ENCODE measurements at regions not wholly inside any gene's neighbourhood (a gene's known extent, or its start where the extent isn't known, plus 50 kb on each side); places are given as distances from the start of the nearest gene placed in this dataset.

DNA sequence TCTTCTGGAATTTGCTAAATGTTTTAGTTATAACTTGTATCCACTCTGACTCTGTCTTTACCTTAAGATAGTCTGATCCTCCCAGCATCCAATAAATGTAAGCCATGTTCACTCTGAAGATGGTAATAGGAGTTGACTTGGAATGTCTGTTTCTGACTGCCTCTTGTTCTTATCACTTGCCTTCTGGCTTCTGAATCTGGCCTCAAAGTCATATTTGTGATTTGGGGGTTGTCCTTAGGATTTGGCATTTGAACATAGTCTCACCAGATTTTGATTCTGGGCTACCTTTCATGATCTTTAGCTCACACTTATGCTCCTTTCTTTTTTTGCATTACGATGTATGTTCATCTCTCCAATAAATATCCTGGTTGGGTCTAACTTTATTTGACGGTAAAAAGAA lies 247.0 kb downstream of the SH2D4B start:
- H3K79me1 ChIP-seq (ENCODE audit: low read depth, low read length), result no peaks in the 10 kb centered on the region
- TF ChIP-seq NRF1 (IDR thresholded peaks at IDR 0.05; ENCODE audit: low read depth, low read length) (no peak), SRF (IDR thresholded peaks at IDR 0.05; ENCODE audit: low read depth, low read length) (no peak), MAFK (IDR thresholded peaks at IDR 0.05; ENCODE audit: low read depth, low read length) (no peak), EGR1 (IDR thresholded peaks at IDR 0.05; ENCODE audit: borderline replicate concordance, low read depth, low read length) (no peak), KDM1A (IDR thresholded peaks at IDR 0.05; ENCODE audit: borderline replicate concordance, low read length) (no peak), RBBP5 (IDR thresholded peaks at IDR 0.05; ENCODE audit: borderline replicate concordance, low read depth, low read length) (no peak), TCF12 (IDR thresholded peaks at IDR 0.05; ENCODE audit: low read depth, low read length) (no peak), SP4 (IDR thresholded peaks at IDR 0.05; ENCODE audit: low read length) (no peak), CBX5 (IDR thresholded peaks at IDR 0.05; ENCODE audit: low read depth, low read length) (no peak)
- TF ChIP-seq, protein P1, sequence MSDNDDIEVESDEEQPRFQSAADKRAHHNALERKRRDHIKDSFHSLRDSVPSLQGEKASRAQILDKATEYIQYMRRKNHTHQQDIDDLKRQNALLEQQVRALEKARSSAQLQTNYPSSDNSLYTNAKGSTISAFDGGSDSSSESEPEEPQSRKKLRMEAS (IDR thresholded peaks at IDR 0.05), result no peak
- TF ChIP-seq, protein P2, sequence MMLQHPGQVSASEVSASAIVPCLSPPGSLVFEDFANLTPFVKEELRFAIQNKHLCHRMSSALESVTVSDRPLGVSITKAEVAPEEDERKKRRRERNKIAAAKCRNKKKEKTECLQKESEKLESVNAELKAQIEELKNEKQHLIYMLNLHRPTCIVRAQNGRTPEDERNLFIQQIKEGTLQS (IDR thresholded peaks at IDR 0.05; ENCODE audit: insufficient read depth, low read depth, low read length), result no peak
- TF ChIP-seq, protein P3, sequence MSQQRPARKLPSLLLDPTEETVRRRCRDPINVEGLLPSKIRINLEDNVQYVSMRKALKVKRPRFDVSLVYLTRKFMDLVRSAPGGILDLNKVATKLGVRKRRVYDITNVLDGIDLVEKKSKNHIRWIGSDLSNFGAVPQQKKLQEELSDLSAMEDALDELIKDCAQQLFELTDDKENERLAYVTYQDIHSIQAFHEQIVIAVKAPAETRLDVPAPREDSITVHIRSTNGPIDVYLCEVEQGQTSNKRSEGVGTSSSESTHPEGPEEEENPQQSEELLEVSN (IDR thresholded peaks at IDR 0.05), result no peak
- H3K56ac ChIP-seq (replicated peaks; ENCODE audit: insufficient read length, low read depth, low read length), result no peak overlapping the region
- ChIA-PET POLR2A (ENCODE audit: partially characterized antibody) (no interaction called here), CTCF (ENCODE audit: partially characterized antibody) (interaction anchor here (0.6 kb wide), 1 partner anchor 84 kb away, joined by 3 read pairs; no protein-coding TSS in a partner anchor)
- no peaks in the 10 kb centered on the region for H3K79me2 ChIP-seq (ENCODE audit: control insufficient read depth in 1 of 2, insufficient read depth in 2 of 2, low read length in 2 of 2)
- no peak overlapping the region for H3K4ac ChIP-seq (replicated peaks; ENCODE audit: insufficient read length, low read depth, low read length)
- H3K4me1 ChIP-seq (replicated peaks in 1 of 4; ENCODE audit: control insufficient read depth in 3 of 4, insufficient read depth in 4 of 4, low read length in 3 of 4), result no peaks in the 10 kb centered on the region
- no peak overlapping the region for H3K27ac ChIP-seq (ENCODE audit: low read depth, low read length)
- no peak overlapping the region for H2BK120ac ChIP-seq (replicated peaks; ENCODE audit: low read depth, low read length)
- no peak overlapping the region for H3K4me3 ChIP-seq (ENCODE audit: extremely low read depth in 1 of 4, insufficient read depth in 2 of 4, low read depth in 3 of 4, low read length in 4 of 4)
- no peak overlapping the region for H3K14ac ChIP-seq (ENCODE audit: insufficient read length)
- DNase-seq (ENCODE audit: low read depth in 1 of 2, low spot score in 2 of 2) (no peak), FAIRE-seq (no peak)
- H3K9me3 ChIP-seq (ENCODE audit: insufficient read depth in 2 of 2, low read depth in 1 of 2, low read length in 1 of 2), result no peaks in the 10 kb centered on the region
- H2BK12ac ChIP-seq (ENCODE audit: low read depth, low read length), result no peak overlapping the region
- no peak overlapping the region for H2AK5ac ChIP-seq (ENCODE audit: low read depth, low read length)
- H3K27me3 ChIP-seq (replicated peaks in 1 of 4; ENCODE audit: control insufficient read depth in 3 of 4, extremely low read depth in 1 of 4, insufficient read depth in 3 of 4, low read length in 3 of 4), result no peaks in the 10 kb centered on the region
- no peak overlapping the region for H3K9ac ChIP-seq (replicated peaks in 1 of 4; ENCODE audit: extremely low read depth in 1 of 4, low read depth in 3 of 4, low read length in 3 of 4)
- H3K18ac ChIP-seq (ENCODE audit: extremely low read depth, low read length), result no peak overlapping the region
- no peak overlapping the region for H4K8ac ChIP-seq (ENCODE audit: extremely low read depth, insufficient read depth, low read length)
- H2AFZ ChIP-seq (ENCODE audit: low read length), result no peak overlapping the region
- H3K23ac ChIP-seq (ENCODE audit: insufficient read length), result no peak overlapping the region
- H4K20me1 ChIP-seq (replicated peaks in 1 of 2; ENCODE audit: control insufficient read depth in 1 of 2, insufficient read depth in 2 of 2, low read length in 2 of 2), result no peaks in the 10 kb centered on the region
- H2BK20ac ChIP-seq (ENCODE audit: low read length), result no peak overlapping the region
- no peak overlapping the region for H3K4me2 ChIP-seq (ENCODE audit: insufficient read depth in 1 of 2, low read depth in 2 of 2, low read length in 2 of 2)
- H4K91ac ChIP-seq (replicated peaks; ENCODE audit: insufficient read length, low read length), result no peak overlapping the region
- H2BK15ac ChIP-seq (ENCODE audit: low read length), result no peak overlapping the region
- no peaks in the 10 kb centered on the region for H3K36me3 ChIP-seq (ENCODE audit: control insufficient read depth in 2 of 4, insufficient read depth in 4 of 4, low read length in 3 of 4)
- H2BK5ac ChIP-seq (ENCODE audit: low read depth, low read length), result no peak overlapping the region
- WGBS, 2 experiments (ENCODE audit: extremely low coverage in 1 of 2, insufficient coverage in 1 of 2, insufficient read length in 1 of 2, insufficient replicate concordance in 2 of 2, low coverage in 1 of 2, low lambda C conversion rate in 2 of 2, missing lambda C conversion rate in 1 of 2), result 86% methylated on average over 2 of the region's 2 CpGs; no CpG with 5 or more reads in 1 of the 2 experiments
- H4K5ac ChIP-seq (ENCODE audit: insufficient read length, low read depth, low read length), result no peak overlapping the region
- H3K23me2 ChIP-seq (ENCODE audit: low read depth, low read length), result no peaks in the 10 kb centered on the region
